HL-60 (cell line): ENCODE measurements at regions not wholly inside any gene's neighbourhood (a gene's known extent, or its start where the extent isn't known, plus 50 kb on each side); places are given as distances from the start of the nearest gene placed in this dataset.

ENCODE experiments used
- GABPA ChIP-seq: IDR thresholded peaks from 2 replicates; pipeline ENCODE4 v1.6.1; 2012; ENCODE audit warnings: low read depth
- POLR2AphosphoS5 ChIP-seq: IDR thresholded peaks from 2 replicates; pipeline ENCODE4 v1.6.1; 2012; ENCODE audit warnings: low read depth
- TF ChIP-seq, protein P1 (sequence below): IDR thresholded peaks from one replicate; pipeline ENCODE4 v1.5.1; 2011; ENCODE audit warnings: low read length, control low read depth, inconsistent platforms; ENCODE audit not compliant: insufficient read depth
- TF ChIP-seq, protein P2 (sequence below): IDR thresholded peaks from 2 replicates; pipeline ENCODE4 v1.6.1; 2012; ENCODE audit warnings: low read depth; ENCODE audit not compliant: insufficient replicate concordance

DNA sequence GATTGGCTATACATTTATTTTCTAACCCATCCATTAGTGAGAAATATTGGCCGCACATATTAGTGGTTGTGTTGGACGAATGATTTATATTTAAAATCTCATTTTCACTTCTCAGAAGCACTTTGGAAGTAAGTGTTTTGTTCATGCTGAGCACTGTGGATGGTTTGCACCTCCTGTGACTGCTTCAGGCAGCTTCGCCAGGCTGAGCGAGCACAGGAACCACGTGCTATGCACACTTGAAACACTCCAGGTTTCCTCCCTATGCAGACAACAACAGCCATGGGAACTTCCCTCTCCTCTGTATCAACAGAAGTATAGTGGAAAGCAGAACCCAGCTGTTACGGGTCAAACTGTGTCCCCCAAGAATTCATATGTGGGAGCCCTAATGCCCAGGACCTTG, 67.3 kb upstream of the WDR11 start:
- TF ChIP-seq, protein P1, sequence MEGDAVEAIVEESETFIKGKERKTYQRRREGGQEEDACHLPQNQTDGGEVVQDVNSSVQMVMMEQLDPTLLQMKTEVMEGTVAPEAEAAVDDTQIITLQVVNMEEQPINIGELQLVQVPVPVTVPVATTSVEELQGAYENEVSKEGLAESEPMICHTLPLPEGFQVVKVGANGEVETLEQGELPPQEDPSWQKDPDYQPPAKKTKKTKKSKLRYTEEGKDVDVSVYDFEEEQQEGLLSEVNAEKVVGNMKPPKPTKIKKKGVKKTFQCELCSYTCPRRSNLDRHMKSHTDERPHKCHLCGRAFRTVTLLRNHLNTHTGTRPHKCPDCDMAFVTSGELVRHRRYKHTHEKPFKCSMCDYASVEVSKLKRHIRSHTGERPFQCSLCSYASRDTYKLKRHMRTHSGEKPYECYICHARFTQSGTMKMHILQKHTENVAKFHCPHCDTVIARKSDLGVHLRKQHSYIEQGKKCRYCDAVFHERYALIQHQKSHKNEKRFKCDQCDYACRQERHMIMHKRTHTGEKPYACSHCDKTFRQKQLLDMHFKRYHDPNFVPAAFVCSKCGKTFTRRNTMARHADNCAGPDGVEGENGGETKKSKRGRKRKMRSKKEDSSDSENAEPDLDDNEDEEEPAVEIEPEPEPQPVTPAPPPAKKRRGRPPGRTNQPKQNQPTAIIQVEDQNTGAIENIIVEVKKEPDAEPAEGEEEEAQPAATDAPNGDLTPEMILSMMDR = no peak
- TF ChIP-seq, protein P2, sequence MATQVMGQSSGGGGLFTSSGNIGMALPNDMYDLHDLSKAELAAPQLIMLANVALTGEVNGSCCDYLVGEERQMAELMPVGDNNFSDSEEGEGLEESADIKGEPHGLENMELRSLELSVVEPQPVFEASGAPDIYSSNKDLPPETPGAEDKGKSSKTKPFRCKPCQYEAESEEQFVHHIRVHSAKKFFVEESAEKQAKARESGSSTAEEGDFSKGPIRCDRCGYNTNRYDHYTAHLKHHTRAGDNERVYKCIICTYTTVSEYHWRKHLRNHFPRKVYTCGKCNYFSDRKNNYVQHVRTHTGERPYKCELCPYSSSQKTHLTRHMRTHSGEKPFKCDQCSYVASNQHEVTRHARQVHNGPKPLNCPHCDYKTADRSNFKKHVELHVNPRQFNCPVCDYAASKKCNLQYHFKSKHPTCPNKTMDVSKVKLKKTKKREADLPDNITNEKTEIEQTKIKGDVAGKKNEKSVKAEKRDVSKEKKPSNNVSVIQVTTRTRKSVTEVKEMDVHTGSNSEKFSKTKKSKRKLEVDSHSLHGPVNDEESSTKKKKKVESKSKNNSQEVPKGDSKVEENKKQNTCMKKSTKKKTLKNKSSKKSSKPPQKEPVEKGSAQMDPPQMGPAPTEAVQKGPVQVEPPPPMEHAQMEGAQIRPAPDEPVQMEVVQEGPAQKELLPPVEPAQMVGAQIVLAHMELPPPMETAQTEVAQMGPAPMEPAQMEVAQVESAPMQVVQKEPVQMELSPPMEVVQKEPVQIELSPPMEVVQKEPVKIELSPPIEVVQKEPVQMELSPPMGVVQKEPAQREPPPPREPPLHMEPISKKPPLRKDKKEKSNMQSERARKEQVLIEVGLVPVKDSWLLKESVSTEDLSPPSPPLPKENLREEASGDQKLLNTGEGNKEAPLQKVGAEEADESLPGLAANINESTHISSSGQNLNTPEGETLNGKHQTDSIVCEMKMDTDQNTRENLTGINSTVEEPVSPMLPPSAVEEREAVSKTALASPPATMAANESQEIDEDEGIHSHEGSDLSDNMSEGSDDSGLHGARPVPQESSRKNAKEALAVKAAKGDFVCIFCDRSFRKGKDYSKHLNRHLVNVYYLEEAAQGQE = no peak
- no peak for TF ChIP-seq GABPA
- no peak for TF ChIP-seq POLR2AphosphoS5
